Liver (tissue), 8 donors: ENCODE measurements at regions not wholly inside any gene's neighbourhood (a gene's known extent, or its start where the extent isn't known, plus 50 kb on each side); places are given as distances from the start of the nearest gene placed in this dataset.
"Not testable (repeated sequence)": the region's sequence is repeated elsewhere in the genome, so short reads cannot be mapped to it uniquely, and the experiment has no call there.

ENCODE experiments used
- DNase-seq: peaks from one replicate; pipeline ENCODE4 v3.0.0-alpha.2; 2017; ENCODE audit warnings: low spot score
- H3K27ac ChIP-seq, 2 donors: one replicate each; pipeline ENCODE4 v1.7.0; 2013; ENCODE audit warnings: inconsistent platforms in 2 of 2, low read length in 2 of 2, control low read depth in 1 of 2, low read depth in 1 of 2, mild to moderate bottlenecking in 1 of 2
- H3K27me3 ChIP-seq, 4 donors: one replicate each; pipeline versions ENCODE4 v1.6.1 to v1.7.0; 2013; ENCODE audit warnings: low read length in 3 of 4, inconsistent platforms in 1 of 4, mild to moderate bottlenecking in 1 of 4, moderate library complexity in 1 of 4; ENCODE audit not compliant: control insufficient read depth in 4 of 4, insufficient read depth in 4 of 4
- H3K36me3 ChIP-seq, 4 donors: one replicate each; pipeline versions ENCODE4 v1.6.1 to v1.7.0; 2013; ENCODE audit warnings: low read length in 3 of 4, mild to moderate bottlenecking in 3 of 4, low read depth in 1 of 4, moderate library complexity in 1 of 4; ENCODE audit not compliant: control insufficient read depth in 4 of 4, insufficient read depth in 3 of 4
- H3K4me1 ChIP-seq, 4 donors: one replicate each; pipeline versions ENCODE4 v1.6.1 to v1.7.0; 2013; ENCODE audit warnings: low read length in 3 of 4, mild to moderate bottlenecking in 3 of 4, moderate library complexity in 1 of 4; ENCODE audit not compliant: control insufficient read depth in 4 of 4, insufficient read depth in 4 of 4
- H3K4me3 ChIP-seq, 3 donors: one replicate each; pipeline versions ENCODE4 v1.6.1 to v1.7.0; 2013; ENCODE audit warnings: low read length in 3 of 3, control low read depth in 1 of 3, low read depth in 1 of 3, mild to moderate bottlenecking in 1 of 3
- H3K9ac ChIP-seq, 2 donors: one replicate each; pipeline ENCODE4 v1.7.0; 2013; ENCODE audit warnings: low read length in 2 of 2, mild to moderate bottlenecking in 2 of 2, moderate library complexity in 2 of 2, control low read depth in 1 of 2, low read depth in 1 of 2
- H3K9me3 ChIP-seq, 4 donors: one replicate each; pipeline versions ENCODE4 v1.6.1 to v1.7.0; 2013; ENCODE audit warnings: low read length in 3 of 4; ENCODE audit not compliant: control insufficient read depth in 4 of 4
- FOXA1 ChIP-seq: IDR thresholded peaks from 2 replicates; pipeline ENCODE4 v1.6.1; 2016; ENCODE audit warnings: antibody characterized with exemption
- FOXA2 ChIP-seq: IDR thresholded peaks from 2 replicates; pipeline ENCODE4 v1.6.1; 2016; ENCODE audit warnings: antibody characterized with exemption
- GABPA ChIP-seq, 2 donors: IDR thresholded peaks in 1 of 2; conservative IDR thresholded peaks in 1 of 2; 2 replicates each; pipeline ENCODE4 v1.6.1; 2016; ENCODE audit warnings: antibody characterized with exemption in 2 of 2, mild to moderate bottlenecking in 1 of 2, moderate library complexity in 1 of 2
- HNF4A ChIP-seq, 2 donors: conservative IDR thresholded peaks; 2 replicates each; pipeline ENCODE4 v1.6.1; 2016; ENCODE audit warnings: antibody characterized with exemption in 2 of 2, mild to moderate bottlenecking in 2 of 2
- JUND ChIP-seq, 2 donors: IDR thresholded peaks; 2 replicates each; pipeline ENCODE4 v1.6.1; 2016; ENCODE audit warnings: antibody characterized with exemption in 2 of 2
- NR2F2 ChIP-seq: IDR thresholded peaks from 2 replicates; pipeline ENCODE4 v1.6.1; 2016; ENCODE audit warnings: antibody characterized with exemption
- RAD21 ChIP-seq, 2 donors: IDR thresholded peaks; 2 replicates each; pipeline ENCODE4 v1.6.1; 2016; ENCODE audit warnings: antibody characterized with exemption in 2 of 2, mild to moderate bottlenecking in 2 of 2
- RXRA ChIP-seq, 2 donors: IDR thresholded peaks; 2 replicates each; pipeline ENCODE4 v1.6.1; 2017 to 2018; ENCODE audit warnings: antibody characterized with exemption in 2 of 2, mild to moderate bottlenecking in 1 of 2
- SP1 ChIP-seq: IDR thresholded peaks from 2 replicates; pipeline ENCODE4 v1.6.1; 2018; ENCODE audit warnings: antibody characterized with exemption, mild to moderate bottlenecking
- TAF1 ChIP-seq: conservative IDR thresholded peaks from 2 replicates; pipeline ENCODE4 v1.6.1; 2016; ENCODE audit warnings: antibody characterized with exemption, mild to moderate bottlenecking
- YY1 ChIP-seq: IDR thresholded peaks from 2 replicates; pipeline ENCODE4 v1.6.1; 2016; ENCODE audit warnings: antibody characterized with exemption, mild to moderate bottlenecking
- WGBS: extraction: QIAGEN DNeasy Blood & Tissue Kit; methylation state at CpG from one replicate; pipeline ENCODE4 v1.1.7; 2013; 5-methylcytosine and 5-hydroxymethylcytosine counted together
- TF ChIP-seq, protein P1 (sequence below): fragments of 150-350 bp; IDR thresholded peaks from 2 replicates; pipeline ENCODE4 v1.5.1; 2017; ENCODE audit warnings: improper control_type of control experiment, low read depth, low read length; ENCODE audit not compliant: missing input control
- TF ChIP-seq, protein P2 (sequence below): IDR thresholded peaks from 2 replicates; pipeline ENCODE4 v1.6.1; 2016; ENCODE audit warnings: antibody characterized with exemption
- TF ChIP-seq, protein P3 (sequence below): IDR thresholded peaks from 2 replicates; pipeline ENCODE4 v1.6.1; 2016; ENCODE audit warnings: antibody characterized with exemption
- TF ChIP-seq, protein P4 (sequence below): IDR thresholded peaks from 2 replicates; pipeline ENCODE4 v1.6.1; 2016; ENCODE audit warnings: antibody characterized with exemption
- TF ChIP-seq, protein P5 (sequence below): IDR thresholded peaks from 2 replicates; pipeline ENCODE4 v1.6.1; 2016; ENCODE audit warnings: antibody characterized with exemption, mild to moderate bottlenecking
- donor health status: healthy.
- donor health status: healthy.
- donor health status: healthy.
- donor health status: healthy.
- donor health status: healthy.

DNA sequence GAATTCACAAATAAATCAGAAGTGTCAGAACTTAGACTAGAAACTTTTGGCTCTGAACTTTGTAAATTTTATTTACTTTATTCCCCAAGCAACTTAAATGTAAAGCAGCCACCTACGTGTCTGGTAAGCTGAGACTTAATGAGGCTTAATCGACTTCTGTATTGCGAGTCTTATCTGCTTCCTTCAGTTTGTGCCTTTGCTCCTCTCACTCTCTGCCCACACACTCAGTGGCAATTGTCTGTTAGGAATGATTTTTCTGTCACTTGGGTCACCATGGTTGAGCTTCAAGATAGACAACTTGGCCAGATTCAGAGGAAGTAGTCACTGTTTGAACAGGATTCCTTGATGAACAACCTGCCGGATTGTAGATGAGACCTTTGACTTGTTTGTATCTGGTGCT is 691.4 kb upstream of the FSHR start (continued):
- TF ChIP-seq, protein P1, sequence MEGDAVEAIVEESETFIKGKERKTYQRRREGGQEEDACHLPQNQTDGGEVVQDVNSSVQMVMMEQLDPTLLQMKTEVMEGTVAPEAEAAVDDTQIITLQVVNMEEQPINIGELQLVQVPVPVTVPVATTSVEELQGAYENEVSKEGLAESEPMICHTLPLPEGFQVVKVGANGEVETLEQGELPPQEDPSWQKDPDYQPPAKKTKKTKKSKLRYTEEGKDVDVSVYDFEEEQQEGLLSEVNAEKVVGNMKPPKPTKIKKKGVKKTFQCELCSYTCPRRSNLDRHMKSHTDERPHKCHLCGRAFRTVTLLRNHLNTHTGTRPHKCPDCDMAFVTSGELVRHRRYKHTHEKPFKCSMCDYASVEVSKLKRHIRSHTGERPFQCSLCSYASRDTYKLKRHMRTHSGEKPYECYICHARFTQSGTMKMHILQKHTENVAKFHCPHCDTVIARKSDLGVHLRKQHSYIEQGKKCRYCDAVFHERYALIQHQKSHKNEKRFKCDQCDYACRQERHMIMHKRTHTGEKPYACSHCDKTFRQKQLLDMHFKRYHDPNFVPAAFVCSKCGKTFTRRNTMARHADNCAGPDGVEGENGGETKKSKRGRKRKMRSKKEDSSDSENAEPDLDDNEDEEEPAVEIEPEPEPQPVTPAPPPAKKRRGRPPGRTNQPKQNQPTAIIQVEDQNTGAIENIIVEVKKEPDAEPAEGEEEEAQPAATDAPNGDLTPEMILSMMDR = no peak
- TF ChIP-seq FOXA2 (no peak), RAD21 (IDR thresholded peaks at IDR 0.05) (no peak), YY1 (no peak), JUND (IDR thresholded peaks at IDR 0.05) (no peak), NR2F2 (no peak), TAF1 (no peak), HNF4A (conservative IDR thresholded peaks at IDR 0.05) (no peak), SP1 (no peak)
- TF ChIP-seq, protein P2, sequence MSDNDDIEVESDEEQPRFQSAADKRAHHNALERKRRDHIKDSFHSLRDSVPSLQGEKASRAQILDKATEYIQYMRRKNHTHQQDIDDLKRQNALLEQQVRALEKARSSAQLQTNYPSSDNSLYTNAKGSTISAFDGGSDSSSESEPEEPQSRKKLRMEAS = no peak
- TF ChIP-seq, protein P3, sequence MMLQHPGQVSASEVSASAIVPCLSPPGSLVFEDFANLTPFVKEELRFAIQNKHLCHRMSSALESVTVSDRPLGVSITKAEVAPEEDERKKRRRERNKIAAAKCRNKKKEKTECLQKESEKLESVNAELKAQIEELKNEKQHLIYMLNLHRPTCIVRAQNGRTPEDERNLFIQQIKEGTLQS = no peak

DNA sequence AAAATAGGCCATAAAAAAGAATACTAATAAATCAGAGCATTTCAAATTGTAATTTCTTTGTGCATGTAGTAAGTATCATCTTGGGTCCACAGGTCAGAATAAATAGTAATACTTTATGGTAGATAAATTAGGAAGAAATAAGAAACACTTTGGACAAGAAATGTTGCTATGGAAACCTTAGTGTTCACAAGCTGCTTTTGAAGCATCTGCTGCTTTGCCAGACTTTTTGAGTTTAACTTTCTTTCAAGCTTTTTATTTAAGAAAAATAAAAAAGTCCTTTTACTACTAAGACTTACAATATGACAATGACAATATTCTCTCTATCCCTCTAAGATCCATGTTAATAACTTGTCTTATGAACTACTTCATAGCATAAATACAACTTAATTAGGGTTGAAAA is 690.7 kb upstream of the FSHR start:
- Histone ChIP-seq H3K4me1 (no peaks in the 10 kb centered on the region), H3K9ac (no peak overlapping the region), H3K4me3 (no peak overlapping the region), H3K27ac (no peak overlapping the region), H3K36me3 (no peaks in the 10 kb centered on the region), H3K9me3 (no peaks in the 10 kb centered on the region), H3K27me3 (peaks cover 0 to 7% (median 0%) of the 10 kb centered on the region in 4 donors)
- no peak for DNase-seq
- no peak for TF ChIP-seq GABPA (IDR thresholded peaks at IDR 0.05 in 1 of 2, conservative IDR thresholded peaks at IDR 0.05 in 1 of 2)
- TF ChIP-seq HNF4A (conservative IDR thresholded peaks at IDR 0.05) = no peak
- TF ChIP-seq TAF1 = no peak
- TF ChIP-seq RXRA (IDR thresholded peaks at IDR 0.05) = no peak
- no peak for TF ChIP-seq YY1
- no peak for TF ChIP-seq JUND (IDR thresholded peaks at IDR 0.05)
- no peak for TF ChIP-seq RAD21 (IDR thresholded peaks at IDR 0.05)
- no peak for TF ChIP-seq FOXA1
- no peak for TF ChIP-seq SP1
- TF ChIP-seq, protein P4, sequence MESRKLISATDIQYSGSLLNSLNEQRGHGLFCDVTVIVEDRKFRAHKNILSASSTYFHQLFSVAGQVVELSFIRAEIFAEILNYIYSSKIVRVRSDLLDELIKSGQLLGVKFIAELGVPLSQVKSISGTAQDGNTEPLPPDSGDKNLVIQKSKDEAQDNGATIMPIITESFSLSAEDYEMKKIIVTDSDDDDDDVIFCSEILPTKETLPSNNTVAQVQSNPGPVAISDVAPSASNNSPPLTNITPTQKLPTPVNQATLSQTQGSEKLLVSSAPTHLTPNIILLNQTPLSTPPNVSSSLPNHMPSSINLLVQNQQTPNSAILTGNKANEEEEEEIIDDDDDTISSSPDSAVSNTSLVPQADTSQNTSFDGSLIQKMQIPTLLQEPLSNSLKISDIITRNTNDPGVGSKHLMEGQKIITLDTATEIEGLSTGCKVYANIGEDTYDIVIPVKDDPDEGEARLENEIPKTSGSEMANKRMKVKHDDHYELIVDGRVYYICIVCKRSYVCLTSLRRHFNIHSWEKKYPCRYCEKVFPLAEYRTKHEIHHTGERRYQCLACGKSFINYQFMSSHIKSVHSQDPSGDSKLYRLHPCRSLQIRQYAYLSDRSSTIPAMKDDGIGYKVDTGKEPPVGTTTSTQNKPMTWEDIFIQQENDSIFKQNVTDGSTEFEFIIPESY = no peak
- TF ChIP-seq, protein P3 = no peak
- no peak for TF ChIP-seq FOXA2
- TF ChIP-seq, protein P5, sequence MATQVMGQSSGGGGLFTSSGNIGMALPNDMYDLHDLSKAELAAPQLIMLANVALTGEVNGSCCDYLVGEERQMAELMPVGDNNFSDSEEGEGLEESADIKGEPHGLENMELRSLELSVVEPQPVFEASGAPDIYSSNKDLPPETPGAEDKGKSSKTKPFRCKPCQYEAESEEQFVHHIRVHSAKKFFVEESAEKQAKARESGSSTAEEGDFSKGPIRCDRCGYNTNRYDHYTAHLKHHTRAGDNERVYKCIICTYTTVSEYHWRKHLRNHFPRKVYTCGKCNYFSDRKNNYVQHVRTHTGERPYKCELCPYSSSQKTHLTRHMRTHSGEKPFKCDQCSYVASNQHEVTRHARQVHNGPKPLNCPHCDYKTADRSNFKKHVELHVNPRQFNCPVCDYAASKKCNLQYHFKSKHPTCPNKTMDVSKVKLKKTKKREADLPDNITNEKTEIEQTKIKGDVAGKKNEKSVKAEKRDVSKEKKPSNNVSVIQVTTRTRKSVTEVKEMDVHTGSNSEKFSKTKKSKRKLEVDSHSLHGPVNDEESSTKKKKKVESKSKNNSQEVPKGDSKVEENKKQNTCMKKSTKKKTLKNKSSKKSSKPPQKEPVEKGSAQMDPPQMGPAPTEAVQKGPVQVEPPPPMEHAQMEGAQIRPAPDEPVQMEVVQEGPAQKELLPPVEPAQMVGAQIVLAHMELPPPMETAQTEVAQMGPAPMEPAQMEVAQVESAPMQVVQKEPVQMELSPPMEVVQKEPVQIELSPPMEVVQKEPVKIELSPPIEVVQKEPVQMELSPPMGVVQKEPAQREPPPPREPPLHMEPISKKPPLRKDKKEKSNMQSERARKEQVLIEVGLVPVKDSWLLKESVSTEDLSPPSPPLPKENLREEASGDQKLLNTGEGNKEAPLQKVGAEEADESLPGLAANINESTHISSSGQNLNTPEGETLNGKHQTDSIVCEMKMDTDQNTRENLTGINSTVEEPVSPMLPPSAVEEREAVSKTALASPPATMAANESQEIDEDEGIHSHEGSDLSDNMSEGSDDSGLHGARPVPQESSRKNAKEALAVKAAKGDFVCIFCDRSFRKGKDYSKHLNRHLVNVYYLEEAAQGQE = no peak

DNA sequence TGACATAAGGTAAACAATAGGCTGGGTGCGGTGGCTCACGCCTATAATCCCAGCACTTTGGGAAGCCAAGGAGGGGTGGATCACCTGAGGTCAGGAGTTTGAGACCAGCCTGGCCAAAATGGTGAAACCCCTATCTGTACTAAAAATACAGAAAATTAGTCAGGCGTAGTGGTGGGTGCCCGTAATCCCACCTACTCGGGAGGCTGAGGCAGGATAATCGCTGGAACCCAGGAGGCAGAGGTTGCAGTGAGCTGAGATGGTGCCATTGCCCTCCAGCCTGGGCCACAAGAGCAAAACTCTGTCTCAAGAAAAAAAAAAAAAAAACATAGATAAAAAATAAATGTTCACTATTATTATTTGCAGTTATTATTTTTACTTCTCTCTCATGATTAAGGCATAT is 689.8 kb upstream of the FSHR start:
- WGBS = 85% methylated on average over 6 of the region's 6 CpGs

More for the DNA sequence above, 689.8 kb upstream of the FSHR start:
- DNase-seq, H3K4me1 ChIP-seq, H3K9me3 ChIP-seq, H3K27me3 ChIP-seq, H3K36me3 ChIP-seq, H3K9ac ChIP-seq, H3K27ac ChIP-seq, H3K4me3 ChIP-seq: not testable (repeated sequence)
